NCI-H1694 (cell line): ENCODE measurements at regions not wholly inside any gene's neighbourhood (a gene's known extent, or its start where the extent isn't known, plus 50 kb on each side); places are given as distances from the start of the nearest gene placed in this dataset.

Source experiments
- DNase-seq: peaks from one replicate; lab custom pipeline; 2025; lab: John Stamatoyannopoulos, UW

- no peak for DNase-seq
Observed at GRCh38 chr13:109883181-109884180, 97.1 kb upstream of the IRS2 start.

GRCh38 chr13:109881961-109882558 is 95.7 kb upstream of the IRS2 start:
- DNase-seq = no peak

DNA sequence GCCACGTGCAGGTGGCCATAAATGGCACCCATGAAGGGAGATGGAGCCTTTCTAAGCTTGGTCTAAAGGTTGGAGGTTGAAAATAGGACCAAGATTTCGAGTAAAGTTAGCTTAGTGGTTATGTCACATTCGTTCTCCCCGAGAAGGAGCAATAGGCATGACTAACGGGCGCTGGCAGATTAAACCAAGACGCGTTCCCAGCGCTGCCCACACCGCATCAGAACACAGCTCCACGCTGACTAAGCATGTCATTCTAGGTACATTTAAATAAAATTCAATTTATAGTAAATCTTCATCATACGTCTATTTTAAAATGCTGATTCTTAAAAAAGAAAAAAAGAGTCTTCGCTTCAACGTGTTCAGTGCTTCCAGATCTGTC is 95.0 kb upstream of the IRS2 start:
- DNase-seq = no peak

GRCh38 chr13:109880371-109881346 is 94.3 kb upstream of the IRS2 start:
- no peak for DNase-seq

DNA sequence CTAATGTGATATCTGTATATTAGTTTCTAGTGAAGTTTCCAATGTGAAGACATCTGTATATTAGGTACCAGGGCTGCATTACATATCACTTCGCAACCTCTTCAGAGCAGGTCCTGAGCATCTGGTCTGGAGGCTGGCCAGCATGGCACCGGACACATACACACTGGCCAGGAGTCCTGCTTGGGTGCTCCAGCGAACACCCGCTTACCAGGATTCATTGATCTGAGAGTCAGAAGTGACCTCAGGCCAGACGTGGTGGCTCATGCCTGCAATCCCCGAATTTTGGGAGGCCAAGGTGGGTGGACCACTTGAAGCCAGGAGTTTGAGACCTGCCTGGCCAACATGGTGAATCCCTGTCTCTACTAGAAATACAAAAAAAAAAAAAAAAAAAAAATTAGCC is 93.0 kb upstream of the IRS2 start:
- DNase-seq = no peak

GRCh38 chr13:109877809-109878208 is 91.4 kb upstream of the IRS2 start:
- DNase-seq = no peak

DNA sequence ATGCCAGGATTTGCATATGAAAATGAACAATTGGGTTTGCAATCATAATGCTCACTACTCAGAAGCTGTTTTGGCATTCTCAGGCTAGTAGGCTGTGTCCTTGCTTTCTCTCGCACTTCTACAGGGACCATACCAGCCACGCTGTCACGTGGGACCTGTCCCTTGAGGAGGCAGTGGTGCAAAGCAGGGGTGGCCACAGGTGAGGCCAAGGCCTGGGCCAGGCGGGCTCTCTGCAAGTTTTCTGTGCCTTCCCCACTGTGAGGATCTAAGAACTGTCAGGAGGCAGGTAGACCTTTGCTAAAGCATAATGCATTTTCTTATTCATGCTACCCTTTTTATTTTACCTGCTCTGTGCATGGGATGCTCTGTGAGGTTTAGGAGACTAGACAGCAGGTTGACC is 89.4 kb upstream of the IRS2 start:
- no peak for DNase-seq

GRCh38 chr13:109874484-109875454 is 88.4 kb upstream of the IRS2 start:
- no peak for DNase-seq

- DNase-seq = no peak
Observed at GRCh38 chr13:109873351-109874123, 87.2 kb upstream of the IRS2 start.

GRCh38 chr13:109872864-109873263 is 86.5 kb upstream of the IRS2 start:
- no peak for DNase-seq

- no peak for DNase-seq
Observed at GRCh38 chr13:109870696-109871370, 84.5 kb upstream of the IRS2 start.

DNA sequence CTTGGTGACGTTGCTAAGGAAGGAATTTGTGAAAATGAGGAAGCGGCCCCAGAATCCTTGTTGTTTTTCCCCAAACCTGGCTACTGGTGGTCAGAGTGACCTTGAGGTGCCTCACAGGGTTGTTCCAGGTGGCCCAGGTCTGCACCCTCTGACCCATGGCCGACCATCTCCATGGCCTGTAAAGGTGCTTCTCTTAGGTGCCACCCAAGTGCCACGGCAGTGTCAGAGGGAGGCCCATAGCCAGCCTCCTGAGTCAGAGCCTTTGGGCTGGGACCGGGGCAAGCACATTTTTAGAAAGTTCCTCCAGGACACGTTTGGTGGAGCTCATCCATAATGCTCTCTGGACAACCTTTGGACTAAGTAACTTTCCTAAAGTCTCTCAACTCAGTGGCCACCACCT is 83.9 kb upstream of the IRS2 start:
- DNase-seq = no peak

- no peak for DNase-seq
Observed at GRCh38 chr13:109869312-109870237, 83.2 kb upstream of the IRS2 start.

GRCh38 chr13:109868578-109869311 is 82.4 kb upstream of the IRS2 start:
- no peak for DNase-seq

DNA sequence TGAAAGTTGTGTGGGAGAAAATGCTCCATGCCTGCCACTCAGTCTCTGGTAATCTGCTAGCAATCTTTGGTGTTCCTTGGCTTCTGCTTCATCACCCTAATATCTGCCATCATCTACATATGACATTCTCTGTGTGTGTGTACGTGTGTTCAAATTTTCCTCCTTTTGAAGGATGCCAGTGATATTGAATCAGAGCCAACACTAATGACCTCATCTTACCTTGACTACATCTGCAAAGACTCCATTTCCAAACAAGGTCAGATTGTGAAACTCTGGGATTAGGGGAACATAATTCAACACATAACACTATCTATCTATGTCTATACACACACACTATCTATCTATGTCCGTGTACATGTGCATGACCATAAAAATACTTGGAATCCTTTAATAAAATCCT is 81.4 kb upstream of the IRS2 start:
- no peak for DNase-seq

- no peak for DNase-seq
Observed at GRCh38 chr13:109862627-109863026, 76.2 kb upstream of the IRS2 start.

DNA sequence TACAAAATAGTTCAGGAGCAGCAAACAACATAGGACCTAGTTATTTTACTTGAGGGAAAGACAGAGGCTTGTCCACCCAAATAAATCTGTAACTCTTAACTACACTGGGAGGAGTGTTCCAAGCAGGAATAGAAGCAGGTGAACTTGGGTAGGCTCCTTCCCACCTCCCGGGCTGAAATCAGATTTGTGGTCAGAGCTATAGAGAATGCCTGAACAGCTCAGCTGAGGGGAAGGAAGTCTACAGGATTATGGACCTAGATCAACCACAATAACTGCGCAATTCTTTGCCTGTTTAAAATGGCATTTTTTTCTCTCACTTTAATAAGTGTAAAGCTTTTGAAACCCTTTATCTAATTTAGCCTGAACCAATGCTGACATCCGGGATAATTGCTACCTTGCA is 73.5 kb upstream of the IRS2 start:
- no peak for DNase-seq
